ENCODE measurements at regions not wholly inside any gene's neighbourhood (a gene's known extent, or its start where the extent isn't known, plus 50 kb on each side); places are given as distances from the start of the nearest gene placed in this dataset.
"Not testable (repeated sequence)": the region's sequence is repeated elsewhere in the genome, so short reads cannot be mapped to it uniquely, and the experiment has no call there.

DNA sequence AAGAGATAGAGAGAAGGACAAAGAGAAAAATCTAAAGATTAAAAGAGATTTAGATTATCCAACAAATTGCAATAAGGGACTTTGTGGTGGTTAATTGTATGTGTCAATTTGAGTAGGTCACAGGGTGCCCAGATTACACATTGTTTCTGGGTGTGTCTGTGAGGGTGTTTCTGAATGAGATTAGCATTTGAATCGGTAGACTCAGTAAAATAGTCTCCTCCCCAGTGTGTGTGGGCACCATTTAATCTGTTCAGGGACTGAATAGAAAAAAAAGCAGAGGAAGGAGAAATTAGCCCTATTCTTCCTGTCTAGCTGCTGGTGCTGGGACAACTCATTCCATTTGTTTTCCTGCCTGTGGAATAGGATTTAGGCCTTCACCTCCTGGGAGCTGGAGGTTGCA, 339.8 kb upstream of the EPHA4 start:
- no peak for DNase-seq

DNA sequence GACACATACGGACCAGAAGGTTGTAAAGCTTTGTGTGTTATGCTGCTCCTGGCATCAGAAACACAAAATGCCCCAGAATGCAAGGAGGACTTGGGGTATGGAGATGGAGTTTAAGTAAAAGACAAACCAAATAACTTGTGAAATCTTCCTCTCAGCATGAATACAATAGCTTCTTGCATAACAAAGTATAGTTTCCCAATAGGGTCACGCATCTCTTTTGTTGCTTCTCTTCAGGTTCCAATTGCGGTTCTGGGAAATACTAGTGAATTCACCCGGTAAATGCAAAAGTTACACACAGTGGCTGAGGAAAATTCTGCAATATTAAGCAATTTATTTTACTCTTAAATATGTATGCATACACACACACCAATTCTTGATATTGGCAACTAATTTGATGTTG, 339.2 kb upstream of the EPHA4 start:
- no peak for DNase-seq

GRCh38 chr2:221908518-221908917, 336.4 kb upstream of the EPHA4 start:
- DNase-seq = no peak

- DNase-seq = no peak
Observed at GRCh38 chr2:221897718-221898117, 325.6 kb upstream of the EPHA4 start.

DNA sequence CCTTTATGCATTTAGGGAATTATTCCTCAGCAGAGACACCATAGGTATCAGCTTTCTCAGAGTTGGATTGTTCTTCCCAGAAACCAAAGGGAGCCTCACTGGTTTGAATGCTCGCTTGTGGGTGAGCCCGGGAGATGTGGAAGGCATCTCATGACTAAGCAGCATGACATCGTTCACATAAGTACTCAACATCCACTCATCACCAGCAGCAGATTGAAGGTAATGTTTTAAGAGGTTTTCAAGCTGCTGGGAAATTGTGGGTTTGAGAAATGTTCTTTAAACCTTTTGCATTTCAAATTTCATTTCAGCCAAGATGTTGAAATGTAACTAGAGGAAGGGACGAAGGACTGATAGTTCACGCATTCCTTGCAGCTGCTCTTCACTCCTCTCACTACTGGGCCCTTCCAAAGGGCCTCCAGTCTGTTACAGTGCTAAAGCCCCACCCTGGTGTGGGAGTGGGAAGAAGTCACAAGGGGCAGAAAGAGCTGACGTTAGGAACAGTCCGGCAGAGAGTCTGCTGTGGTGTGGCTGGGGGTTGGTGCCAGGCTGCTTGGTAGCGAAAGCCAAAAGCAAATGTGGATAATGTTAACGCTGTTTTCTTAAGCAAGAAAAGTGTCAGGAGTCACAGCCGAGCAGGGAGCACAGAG, 324.5 kb upstream of the EPHA4 start:
- no peak for DNase-seq

GRCh38 chr2:221895366-221896121, 323.4 kb upstream of the EPHA4 start:
- DNase-seq = no peak

DNA sequence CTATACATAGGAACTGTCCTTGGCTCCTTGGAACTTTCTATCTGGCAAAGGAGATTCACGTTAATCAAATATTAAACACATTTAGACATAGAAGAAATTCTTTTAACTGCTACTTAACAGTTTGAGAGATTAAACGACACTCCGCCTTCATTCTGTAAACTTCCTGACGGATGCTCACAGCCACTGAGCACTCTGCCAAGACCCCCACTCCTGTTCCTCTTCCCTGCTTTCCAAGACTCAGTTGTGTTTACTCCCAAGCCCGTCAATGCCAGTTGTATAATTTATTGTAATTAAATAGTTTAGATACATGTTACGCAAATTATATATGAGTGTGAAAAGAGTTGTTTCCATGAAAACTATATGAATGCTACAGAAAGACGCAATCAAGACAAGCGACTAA, 321.4 kb upstream of the EPHA4 start:
- no peak for DNase-seq

GRCh38 chr2:221892006-221892405, 319.9 kb upstream of the EPHA4 start:
- not testable (repeated sequence) for DNase-seq

GRCh38 chr2:221883976-221884375, 311.9 kb upstream of the EPHA4 start:
- DNase-seq = peak; percentile 8

DNA sequence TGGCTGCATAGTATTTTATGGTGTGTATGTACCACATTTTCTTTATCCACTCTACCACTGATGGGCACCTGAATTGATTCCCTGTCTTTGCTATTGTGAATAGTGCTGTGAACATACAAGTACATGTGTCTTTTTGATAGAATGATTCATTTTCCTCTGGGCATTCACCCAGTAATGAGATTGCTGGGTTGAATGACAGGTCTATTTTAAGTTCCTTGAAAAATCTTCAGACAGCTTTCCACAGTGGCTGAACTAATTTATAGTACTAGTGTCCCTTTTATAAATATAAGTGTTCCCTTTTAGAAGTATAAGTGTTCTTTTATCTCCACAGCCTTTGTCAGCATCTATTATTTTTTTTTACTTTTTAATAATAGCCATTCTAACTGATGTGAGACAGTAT, 303.9 kb upstream of the EPHA4 start:
- DNase-seq = no peak

GRCh38 chr2:221874444-221874843, 302.3 kb upstream of the EPHA4 start:
- DNase-seq = no peak

GRCh38 chr2:221857719-221858118, 285.6 kb upstream of the EPHA4 start:
- DNase-seq = no peak

- no peak for DNase-seq
Observed at GRCh38 chr2:221853297-221853696, 281.2 kb upstream of the EPHA4 start.

GRCh38 chr2:221851531-221852045, 279.5 kb upstream of the EPHA4 start:
- no peak for DNase-seq

GRCh38 chr2:221850076-221850475, 278.0 kb upstream of the EPHA4 start:
- DNase-seq = no peak

- DNase-seq = no peak
Observed at GRCh38 chr2:221848286-221848685, 276.2 kb upstream of the EPHA4 start.

DNA sequence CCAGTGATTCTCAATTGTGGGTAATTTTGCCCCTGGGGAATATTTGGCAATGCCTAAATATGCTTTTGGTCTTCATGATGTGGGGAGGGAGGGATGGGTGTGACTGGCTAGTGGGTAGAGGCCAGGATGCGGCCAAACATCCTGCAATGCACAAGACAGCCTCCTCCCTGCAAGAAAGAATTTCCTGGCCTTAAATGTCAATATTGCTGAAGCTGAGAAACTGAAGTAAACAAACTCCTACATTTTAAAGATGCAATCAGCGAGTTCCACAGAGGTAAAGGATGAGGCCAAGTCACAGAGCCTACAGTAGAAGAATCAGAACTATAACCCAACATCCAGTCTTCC, 272.9 kb upstream of the EPHA4 start:
- no peak for DNase-seq

- no peak for DNase-seq
Observed at GRCh38 chr2:221844212-221845020, 272.3 kb upstream of the EPHA4 start.

GRCh38 chr2:221836095-221836494, 264.0 kb upstream of the EPHA4 start:
- DNase-seq = peak; percentile 15

GRCh38 chr2:221833966-221834365, 261.9 kb upstream of the EPHA4 start:
- no peak for DNase-seq

DNA sequence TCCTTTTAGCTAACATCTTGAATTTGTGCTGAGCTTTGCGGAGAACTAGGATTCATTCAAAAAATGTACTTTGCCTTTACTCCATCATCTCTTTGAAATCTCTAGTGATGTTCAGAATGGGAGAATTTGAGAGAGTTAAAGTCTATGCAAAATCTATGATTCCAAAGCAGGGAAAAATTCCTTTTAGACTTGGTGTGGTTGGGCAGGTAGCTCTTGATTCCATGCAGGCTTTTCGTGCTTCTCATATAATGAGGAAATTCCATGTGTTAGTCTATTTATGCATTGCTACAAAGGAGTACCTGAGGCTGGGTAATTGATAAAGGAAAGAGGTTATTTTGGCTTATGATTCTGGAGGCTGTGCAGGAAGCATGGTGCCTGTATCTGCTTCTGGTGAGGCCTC, 258.9 kb upstream of the EPHA4 start:
- DNase-seq = no peak

GRCh38 chr2:221822416-221822815, 250.3 kb upstream of the EPHA4 start:
- DNase-seq = no peak

GRCh38 chr2:221818616-221819320, 246.7 kb upstream of the EPHA4 start:
- no peak for DNase-seq

All from midbrain (tissue), 1 donor.